Fibroblast of skin of left quadriceps (primary cell): ENCODE measurements at regions not wholly inside any gene's neighbourhood (a gene's known extent, or its start where the extent isn't known, plus 50 kb on each side); places are given as distances from the start of the nearest gene placed in this dataset.
"Not testable (repeated sequence)": the region's sequence is repeated elsewhere in the genome, so short reads cannot be mapped to it uniquely, and the experiment has no call there.

Experiments used
- DNase-seq, 2 experiments: peaks; one replicate each; pipeline ENCODE4 v3.0.0-alpha.2; 2013; ENCODE audit warnings: low read depth in 2 of 2

DNA sequence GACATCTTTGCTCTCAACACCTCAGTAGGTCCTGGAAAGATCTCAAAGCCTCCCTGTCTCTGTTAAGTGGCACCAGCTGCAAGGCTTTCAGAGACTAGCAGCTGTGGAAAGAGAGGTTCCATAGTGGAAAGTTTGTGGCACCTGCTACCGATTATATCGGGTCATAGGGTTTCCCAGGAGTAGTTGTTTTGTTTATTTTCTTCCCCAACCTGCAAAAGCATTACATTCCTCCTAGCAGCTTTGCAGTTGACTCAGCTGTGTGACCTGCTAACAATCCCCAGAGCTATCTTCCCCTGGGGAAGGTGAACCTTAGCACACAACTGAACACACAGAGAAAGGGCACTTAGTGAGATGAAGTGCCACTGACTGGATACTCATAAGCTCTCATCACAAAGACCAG, 598.9 kb upstream of the GRM7 start:
- no peak for DNase-seq

DNA sequence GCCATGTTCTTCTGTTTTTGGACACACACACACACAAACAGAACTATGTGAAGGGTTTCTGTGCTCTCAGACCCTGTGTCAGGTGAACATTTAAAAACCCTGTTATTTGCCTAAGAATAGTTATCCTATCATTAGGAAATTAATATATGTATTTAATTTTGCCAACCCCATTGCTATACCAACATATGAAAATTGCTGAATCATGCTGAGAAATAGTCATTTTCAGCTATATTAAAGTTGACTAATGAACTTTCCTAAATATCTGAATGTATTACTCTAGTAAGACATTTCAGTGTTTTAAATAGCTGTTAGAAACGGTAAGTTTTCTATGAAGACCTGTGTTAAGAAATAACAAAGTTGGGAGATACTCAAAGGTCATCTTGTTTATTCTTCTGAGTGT, 596.9 kb upstream of the GRM7 start:
- DNase-seq, result no peak

DNA sequence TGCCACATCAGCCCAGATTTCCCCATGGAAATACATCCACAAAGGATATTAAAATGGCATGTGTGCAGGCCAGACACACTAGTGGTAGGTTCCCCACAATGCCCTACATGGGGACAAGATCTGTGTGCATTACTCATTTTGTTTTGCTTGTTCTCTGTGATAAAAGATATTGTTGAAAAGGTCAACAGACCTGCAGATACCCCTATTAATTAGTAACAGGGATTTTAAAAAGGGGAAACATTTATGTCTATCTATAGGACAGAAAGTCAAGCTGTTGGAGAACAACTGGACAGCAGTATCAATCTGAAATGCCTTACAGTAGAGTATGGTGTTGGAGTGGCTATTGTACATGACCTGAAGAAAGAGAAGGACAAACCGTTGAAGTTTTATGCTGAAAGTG, 596.0 kb upstream of the GRM7 start:
- no peak for DNase-seq

DNA sequence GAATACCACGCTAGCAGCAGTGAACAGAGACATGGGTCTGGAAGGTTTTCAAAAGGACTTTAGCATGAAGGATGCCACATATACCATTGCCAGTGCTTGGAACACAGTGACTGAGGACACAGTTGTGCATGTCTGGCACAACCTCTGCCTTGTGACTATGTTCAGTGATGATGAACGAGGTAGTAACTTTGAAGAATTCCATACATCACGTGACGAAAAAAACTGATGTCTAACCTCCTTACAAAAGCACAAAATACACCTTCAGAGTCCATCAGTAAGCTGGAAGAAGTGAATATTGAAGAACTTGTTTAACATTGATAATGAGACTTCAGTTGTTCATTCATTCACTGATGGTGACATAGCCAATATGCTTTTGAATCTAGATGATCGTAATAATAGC, 594.8 kb upstream of the GRM7 start:
- DNase-seq, result no peak

DNA sequence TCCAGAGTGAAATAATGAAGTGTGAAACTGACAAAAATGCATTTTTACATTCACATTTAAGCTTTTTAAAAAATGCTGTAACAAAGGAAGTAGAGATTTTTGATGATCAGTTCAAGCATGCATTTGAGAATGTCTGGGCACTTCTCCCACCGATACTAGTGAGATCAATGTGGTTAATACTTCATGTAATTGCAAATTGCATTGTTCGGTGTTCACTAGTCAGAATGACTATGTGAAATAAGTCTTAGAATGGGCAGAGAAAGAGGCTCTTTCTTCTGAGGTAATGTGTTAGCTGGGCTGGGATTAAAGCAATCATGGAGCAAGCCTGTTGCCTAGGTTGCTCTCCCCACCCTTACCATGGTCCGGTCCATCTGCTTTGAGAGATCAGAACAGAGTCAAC, 587.0 kb upstream of the GRM7 start:
- no peak for DNase-seq

DNA sequence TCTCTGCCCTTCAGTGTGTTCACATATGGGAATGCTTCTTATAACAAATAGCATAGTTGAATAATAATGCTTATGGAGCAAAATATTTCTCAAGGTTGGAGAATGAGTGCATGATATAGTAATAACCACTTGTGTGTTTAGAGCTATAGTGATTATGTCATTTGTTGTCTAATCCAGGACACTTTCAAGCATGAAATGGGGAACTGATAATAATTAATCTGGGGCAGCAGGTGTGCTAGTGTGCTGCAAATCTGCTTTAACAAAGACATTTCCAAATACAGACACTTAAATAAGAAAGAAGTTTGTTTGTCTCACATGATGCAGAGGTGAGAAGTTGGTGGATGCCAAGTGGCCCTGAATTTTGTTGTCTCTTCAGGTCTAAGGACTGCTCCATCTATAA, 579.3 kb upstream of the GRM7 start:
- no peak for DNase-seq

DNA sequence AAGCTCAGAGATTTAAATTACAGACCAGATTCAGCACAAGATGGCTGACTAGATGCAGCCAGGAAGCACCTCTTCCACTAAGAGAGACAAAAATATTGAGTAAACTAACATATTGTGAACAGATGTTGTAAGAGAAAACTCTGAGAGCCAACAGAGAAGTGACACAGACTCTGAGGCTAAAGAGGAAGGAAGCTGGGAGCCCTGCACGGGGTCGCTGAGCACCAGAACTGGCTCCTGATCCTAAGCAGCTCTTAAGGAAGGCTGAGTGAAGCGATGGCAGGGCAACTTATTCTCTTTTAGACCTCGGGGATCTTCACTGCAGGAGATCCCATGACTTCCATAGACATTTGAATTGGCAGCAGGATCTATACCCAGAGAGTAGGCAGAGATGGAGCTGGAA, 578.0 kb upstream of the GRM7 start:
- no peak for DNase-seq

DNA sequence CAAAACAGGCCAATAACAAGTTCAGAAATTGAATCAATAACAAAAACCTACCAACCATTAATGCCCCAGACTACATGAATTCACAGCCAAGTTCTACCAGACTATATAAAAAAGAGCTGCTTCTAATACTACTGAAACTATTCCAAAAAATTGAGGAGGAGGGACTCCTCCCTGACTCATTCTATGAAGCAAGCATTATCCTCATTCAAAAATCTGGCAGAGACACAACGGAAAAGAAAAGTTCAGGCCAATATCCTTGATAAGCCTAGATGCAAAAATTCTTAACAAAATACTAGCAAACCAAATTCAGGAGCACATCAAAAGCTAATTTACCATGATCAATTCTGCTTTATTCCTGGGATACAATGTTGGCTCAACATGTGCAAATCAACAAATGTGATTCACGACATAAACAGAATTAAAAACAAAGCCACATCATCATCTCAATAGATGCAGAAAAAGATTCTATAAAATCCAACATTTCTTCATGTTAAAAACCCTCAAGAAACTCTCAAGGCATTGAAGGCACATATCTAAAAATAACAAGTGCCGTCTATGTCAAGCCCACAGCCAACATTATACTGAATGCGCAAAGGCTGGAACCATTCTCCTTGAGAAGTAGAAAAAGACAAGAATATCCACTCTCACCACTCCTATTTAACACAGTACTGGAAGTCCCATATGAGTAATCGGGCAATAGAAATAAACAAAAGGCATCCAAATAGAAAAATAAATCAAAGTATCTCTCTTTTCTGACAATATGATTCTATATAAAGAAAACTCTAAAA, 573.6 kb upstream of the GRM7 start:
- no peak for DNase-seq

DNA sequence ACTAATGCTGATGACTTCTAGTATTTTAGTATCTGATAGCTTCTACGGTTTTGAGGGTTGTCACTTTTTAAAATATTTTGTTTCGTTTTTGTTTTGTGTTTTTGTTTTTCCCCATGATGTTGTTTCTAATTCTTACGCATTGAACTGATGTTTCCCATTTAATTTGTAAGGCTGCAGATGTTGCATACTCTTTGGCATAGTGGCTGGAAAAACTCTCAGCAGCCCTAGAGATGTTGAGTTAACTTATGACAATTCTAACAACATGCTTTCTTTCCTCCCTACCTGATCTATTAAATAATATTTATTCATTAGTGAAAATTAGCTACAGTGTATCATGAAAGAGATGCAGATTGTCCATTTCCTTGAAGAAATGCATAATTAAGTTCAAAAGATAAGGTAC, 559.3 kb upstream of the GRM7 start:
- DNase-seq, result no peak

DNA sequence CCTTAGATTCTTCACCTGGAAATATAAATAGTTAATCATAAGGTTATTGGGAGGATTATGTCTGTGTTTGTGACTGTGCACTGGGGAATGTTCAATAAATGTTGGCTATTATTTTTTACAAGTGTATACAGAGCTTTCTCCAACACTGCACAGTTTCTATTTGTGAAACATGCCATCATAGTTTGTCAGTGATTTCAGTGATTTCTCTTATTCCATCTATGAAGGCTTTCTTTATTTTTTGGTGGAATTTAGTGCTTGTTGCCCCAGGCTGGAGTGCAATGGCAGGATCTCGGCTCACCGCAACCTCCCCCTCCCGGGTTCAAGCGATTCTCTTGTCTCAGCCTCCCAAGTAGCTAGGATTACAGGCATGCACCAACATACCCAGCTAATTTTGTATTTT, 545.0 kb upstream of the GRM7 start:
- no peak for DNase-seq

DNA sequence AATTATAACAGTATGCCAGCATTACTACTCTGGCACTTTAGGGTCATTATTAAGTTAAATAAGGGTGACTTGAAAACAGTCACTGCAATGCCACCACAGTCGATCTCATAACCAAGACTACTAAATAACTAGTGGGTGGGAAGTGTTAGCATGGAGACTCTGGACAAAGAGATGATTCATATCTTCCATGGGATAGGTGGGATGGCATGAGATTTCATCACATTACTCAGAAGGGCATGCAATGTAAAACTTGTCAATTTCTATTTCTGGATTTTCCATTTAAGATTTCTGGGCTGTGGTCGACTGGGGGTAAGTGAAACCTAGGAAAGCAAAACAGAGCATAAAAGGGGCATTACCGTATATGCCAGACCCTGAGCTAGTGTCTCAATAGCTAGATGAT, 538.9 kb upstream of the GRM7 start:
- no peak for DNase-seq

DNA sequence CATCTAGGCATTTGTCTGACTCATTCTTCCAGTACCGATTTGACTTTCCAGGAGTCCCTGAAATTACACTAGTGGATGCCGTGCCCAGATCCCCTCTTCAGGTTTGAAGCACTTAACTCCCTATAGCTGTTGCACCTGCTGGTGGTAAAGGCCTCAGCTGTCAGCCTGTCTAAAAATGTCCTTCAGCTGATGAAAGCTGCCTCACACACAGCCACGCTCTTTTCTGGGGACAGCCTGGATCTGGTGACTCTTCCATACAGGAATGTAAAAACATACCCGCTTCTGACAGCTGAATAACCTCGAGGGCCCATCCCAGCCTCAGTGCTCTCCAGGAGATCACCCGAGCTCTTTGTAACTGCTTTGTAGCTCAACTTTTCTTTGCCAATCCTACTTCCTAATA, 534.1 kb upstream of the GRM7 start:
- DNase-seq, result no peak

DNA sequence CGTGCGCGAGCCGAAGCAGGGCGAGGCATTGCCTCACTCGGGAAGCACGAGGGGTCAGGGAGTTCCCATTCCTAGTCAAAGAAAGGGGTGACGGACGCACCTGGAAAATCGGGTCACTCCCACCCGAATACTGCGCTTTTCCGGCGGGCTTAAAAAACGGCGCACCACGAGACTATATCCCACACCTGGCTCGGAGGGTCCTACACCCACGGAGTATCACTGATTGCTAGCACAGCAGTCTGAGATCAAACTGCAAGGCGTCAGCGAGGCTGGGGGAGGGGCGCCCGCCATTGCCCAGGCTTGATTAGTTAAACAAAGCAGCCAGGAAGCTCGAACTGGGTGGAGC, 520.0 kb upstream of the GRM7 start:
- DNase-seq, result not testable (repeated sequence)

DNA sequence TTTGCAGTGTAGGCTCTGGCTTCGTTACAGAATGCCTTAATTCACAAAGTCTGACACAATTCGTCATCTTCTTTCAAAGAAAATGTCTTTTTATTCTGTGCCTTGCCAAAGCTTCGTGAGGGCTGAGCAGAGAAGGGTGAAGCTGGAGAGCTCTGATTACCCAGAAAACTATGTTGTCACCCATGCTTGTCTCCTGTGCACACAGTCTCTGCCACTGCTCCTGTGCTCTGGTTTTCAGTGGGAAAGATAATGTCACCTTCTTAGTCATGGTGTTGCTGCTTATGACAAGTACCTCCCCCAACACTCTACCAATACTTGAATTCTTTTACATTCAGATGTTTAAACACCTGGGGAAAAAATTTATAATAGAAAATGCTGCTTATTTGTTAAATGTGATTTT, 509.2 kb upstream of the GRM7 start:
- no peak for DNase-seq

DNA sequence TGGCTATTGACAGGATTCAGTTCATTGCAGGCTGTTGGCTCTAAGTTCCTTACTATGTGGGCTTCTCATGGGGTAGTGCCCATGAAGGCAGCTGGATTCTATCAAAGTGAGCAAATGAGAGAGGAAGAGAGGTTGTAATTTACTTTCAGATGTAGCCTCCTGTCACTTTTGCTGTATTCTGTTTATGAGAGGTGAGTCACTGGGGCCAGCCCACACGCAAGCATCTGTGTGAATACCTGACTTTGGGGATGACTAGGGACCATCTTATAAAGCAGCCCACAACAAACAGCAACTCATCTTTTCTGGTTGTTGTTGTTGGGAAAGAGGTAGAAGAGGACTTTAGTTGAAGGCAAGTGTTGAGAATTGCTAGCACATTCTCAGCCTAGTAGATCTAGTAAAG, 506.3 kb upstream of the GRM7 start:
- DNase-seq, result no peak

DNA sequence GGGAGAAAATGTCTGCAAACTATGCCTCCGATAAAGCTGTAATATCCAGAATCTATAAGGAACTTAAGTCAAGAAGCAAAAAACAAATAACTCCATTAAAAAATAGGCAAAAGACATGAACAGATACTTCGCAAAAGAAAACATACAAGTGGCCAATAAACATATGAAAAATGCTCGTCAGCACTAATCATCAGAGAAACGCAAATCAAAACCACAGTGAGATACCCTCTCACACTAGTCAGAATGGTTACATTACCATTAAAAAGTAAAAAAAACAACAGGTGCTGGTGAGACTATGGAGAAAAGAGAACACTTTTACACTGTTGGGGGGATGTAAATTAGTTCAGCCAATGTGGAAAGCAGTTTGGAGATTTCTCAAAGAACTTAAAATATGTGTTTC, 498.5 kb upstream of the GRM7 start:
- DNase-seq, result no peak

DNA sequence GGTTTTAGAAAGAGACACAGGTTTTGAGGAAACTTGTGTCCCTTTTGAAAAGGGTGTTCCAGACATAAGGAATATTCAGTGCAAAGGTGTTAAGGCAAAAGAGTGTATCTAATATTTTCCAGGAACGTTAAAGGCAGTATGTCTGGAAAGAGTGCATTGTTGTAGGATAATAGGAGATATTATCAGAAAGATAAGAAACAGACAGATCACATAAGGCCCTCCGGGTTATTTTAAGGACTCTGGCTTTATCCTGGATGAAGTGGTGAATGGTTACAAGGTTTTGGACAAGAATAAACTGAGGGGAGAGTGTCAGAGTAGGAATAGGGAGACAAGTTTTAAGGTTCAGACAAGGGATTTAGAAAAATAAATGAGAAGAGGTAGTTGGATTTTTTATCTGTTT, 493.7 kb upstream of the GRM7 start:
- no peak for DNase-seq

DNA sequence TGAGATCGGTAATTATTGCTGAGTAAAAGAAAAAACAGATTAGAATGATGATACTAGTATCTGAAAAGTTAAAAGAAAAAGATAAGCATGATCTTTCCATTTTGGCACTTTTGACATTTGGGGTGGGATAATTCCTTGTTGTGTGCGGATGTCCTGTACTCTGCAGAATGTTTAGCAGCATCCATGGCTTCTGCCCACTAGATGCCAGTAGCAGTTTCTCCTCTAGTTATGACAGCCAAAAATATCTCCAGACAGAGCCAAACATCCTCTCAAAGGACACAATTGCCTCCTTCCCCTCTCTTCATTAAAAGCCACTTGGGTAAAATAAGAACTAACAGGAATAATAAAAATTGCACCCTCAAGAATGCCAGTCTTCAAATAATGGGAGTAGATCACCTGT, 468.8 kb upstream of the GRM7 start:
- DNase-seq, result no peak

DNA sequence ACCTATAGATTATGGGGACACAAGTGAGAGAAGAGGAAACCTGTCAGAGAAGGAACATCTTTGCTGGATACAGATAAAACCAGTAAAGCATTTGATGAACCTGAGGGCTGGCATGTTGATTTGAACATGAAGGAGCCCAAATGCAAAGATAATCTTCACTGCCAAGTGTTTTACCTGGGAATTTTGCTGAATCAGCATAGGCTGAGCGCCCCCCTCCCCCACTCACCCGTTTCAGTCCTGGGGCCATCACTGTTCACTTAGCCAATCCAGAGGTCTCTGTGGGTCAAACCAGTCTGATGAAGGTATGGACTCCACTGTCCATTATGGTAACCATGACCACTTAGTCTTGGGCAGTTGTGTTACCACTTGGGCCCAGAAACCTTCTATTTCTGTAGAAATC, 466.0 kb upstream of the GRM7 start:
- no peak for DNase-seq

DNA sequence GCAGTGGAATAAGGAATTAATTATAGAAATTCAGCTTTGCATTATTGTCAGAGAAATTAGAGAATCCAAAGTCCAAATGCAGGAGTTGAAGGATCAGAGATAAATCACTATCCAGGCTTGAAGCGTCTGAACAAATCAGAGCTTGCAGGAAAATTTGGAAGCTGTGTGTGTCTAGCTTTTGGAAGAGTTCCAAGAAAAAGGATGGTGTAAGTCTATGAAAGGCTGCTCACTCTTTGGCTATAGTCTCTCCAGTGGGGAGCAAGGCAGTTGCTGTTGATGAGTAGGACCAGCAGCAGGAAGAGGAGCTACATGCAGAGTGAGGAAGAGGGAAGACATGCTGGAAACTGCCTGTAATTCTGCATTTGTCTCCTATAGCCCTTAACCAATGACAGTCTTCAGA, 464.3 kb upstream of the GRM7 start:
- DNase-seq, result no peak

DNA sequence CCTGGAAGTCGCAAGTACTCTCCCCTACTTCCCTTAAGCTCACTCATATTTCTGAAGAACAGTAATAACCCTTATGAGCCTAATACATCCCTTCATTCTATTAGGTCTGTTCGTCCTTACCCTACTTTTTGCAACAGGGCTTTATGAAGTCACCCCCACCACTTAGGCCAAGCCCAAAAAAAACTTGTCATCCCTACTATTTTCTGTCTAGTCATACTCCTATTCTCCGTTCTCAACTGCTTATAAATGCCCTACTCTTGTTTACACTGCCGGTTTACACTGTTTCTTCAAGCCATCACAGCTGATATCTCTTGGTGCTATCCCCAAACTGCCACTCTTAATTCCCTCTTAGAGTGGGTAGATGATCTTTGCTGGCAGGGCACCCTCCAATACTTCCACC, 458.2 kb upstream of the GRM7 start:
- DNase-seq, result not testable (repeated sequence)

DNA sequence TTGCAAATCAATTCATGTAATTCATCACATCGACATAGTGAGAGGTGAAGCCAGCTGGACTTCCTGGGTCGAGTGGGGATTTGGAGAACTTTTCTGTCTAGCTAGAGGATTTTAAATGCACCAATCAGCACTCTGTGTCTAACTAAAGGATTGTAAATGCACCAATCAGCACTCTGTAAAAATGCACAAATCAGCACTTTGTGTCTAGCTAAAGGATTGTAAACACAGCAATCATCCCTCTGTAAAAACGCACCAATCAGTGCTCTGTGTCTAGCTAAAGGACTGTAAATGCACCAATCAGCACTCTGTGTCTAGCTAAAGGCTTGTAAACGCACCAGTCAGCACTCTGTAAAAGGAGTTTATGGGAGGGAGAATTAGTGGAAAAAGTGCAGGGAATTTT, 454.0 kb upstream of the GRM7 start:
- DNase-seq, result not testable (repeated sequence)

DNA sequence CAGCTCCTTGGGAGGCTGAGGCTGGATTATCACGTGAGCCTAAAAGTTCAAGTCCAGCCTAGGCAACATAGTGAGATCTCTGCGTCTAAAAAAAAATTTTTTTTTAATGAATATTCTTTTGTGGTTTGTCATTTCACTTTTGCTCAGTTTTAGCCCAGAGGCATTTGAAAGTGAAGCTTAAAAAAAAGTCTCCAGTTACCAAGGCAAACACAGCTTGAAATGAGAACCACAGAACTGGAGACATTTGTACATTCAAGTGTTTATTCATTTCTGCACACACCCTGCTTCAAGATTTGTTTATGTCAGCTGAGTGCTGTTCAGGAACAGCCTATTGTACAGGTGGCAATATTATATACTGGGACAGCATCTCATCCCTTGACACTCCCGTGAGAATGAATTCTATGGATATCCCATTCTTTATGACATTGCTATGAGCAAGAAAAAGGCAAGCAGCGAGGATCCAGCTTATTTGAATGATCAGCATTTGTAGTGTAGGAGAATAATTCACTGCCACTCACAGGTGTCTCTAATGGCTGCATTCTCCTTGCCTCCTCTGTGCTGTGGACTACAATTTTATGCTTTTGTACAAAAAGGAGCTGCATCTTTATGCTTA, 444.8 kb upstream of the GRM7 start:
- DNase-seq, result no peak

DNA sequence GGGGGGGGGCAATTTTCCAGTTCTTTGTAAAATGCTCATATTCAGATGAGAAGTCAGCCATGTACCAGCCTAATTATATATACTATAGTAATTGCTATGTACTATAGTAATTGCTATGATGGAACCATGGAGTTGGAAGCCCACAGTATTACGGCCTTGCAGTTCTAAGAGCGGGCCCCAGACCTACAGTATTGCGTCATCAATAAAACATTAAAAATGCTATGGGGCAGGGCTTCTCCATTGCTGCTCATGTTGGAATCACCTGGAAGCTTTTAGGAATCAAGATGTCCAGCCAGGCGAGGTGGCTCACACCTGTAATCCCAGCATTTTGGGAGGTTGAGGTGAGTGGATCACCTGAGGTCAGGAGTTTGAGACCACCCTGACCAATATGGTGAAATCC, 443.7 kb upstream of the GRM7 start:
- DNase-seq, result no peak
